ENCODE measurements at regions not wholly inside any gene's neighbourhood (a gene's known extent, or its start where the extent isn't known, plus 50 kb on each side); places are given as distances from the start of the nearest gene placed in this dataset.
A peak's percentile ranks its signal among the peaks of the same experiment; 100 is the strongest.

DNA sequence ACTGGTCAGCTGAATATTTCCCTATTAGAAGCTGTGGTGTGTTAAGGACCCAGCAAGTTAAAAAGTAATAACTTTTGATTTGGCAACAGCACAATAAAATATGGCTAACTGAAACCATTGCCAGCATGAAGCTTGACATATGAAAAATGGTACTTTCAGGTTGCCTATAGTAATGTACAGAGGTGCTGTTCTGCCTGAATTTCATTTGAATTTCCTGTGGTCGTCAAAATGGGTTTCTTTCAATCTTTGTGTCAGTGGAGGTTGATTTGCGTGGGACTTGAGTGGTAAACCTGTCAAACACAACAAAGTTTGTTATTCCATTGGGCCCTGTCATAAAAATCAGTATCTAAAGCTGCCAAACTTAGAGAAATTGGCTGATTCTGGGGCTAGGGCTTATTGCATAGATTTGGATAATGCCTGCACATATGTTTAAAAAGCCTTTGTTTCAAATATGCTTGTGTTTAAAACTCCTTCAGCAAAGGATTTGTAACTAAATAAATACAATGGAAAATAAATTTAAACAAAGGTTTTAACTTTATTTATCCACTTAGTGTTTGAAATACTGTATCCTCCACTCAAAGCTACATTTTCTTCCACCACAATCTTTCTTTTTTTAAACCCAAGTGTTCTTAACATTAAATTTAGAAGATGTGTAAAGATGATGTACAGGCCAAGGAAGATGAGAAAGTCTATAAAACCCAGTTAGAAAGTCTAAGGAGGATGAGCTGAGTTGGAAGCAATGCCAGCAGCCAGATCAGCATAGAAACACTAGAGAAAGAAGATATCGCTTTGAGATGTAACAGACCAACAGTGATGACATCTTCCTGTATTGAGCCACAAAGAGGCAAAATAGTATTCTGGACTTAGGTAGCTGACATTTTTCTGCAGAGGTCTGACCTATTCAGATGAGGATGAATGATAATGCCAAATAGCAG is 134.8 kb upstream of the GIMD1 start:
- no peak for DNase-seq
- Histone ChIP-seq H3K4me3 (ENCODE audit: low read length) (no peak overlapping the region), H3K9ac (ENCODE audit: extremely low read depth, low read length, poor library complexity, severe bottlenecking) (no peak overlapping the region), H3K36me3 (ENCODE audit: control insufficient read depth, insufficient read depth, low read length) (no peaks in the 10 kb centered on the region), H3K9me3 (ENCODE audit: control insufficient read depth, low read length) (no peaks in the 10 kb centered on the region), H3K27ac (ENCODE audit: low read depth, low read length) (no peak overlapping the region), H3K4me1 (ENCODE audit: control insufficient read depth, insufficient read depth, low read length) (no peaks in the 10 kb centered on the region), H3K27me3 (ENCODE audit: control insufficient read depth, insufficient read depth, low read length, poor library complexity, severe bottlenecking) (no peaks in the 10 kb centered on the region)
- no peaks in the 10 kb centered on the region for H3K27me3 Mint-ChIP-seq (ENCODE audit: insufficient read depth)
- 93 to 96% methylated on average over 3 of the region's 3 CpGs for WGBS, 2 experiments (ENCODE audit: insufficient coverage in 1 of 2, insufficient read length in 1 of 2)
- H3K27ac Mint-ChIP-seq, result no peak overlapping the region
- no peaks in the 10 kb centered on the region for H3K36me3 Mint-ChIP-seq (ENCODE audit: low read depth)
- H3K9me3 Mint-ChIP-seq, result peaks cover 5% of the 10 kb centered on the region
- TF ChIP-seq, protein P1, sequence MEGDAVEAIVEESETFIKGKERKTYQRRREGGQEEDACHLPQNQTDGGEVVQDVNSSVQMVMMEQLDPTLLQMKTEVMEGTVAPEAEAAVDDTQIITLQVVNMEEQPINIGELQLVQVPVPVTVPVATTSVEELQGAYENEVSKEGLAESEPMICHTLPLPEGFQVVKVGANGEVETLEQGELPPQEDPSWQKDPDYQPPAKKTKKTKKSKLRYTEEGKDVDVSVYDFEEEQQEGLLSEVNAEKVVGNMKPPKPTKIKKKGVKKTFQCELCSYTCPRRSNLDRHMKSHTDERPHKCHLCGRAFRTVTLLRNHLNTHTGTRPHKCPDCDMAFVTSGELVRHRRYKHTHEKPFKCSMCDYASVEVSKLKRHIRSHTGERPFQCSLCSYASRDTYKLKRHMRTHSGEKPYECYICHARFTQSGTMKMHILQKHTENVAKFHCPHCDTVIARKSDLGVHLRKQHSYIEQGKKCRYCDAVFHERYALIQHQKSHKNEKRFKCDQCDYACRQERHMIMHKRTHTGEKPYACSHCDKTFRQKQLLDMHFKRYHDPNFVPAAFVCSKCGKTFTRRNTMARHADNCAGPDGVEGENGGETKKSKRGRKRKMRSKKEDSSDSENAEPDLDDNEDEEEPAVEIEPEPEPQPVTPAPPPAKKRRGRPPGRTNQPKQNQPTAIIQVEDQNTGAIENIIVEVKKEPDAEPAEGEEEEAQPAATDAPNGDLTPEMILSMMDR (conservative IDR thresholded peaks at IDR 0.05), result no peak
- H3K4me1 Mint-ChIP-seq, result peaks cover 7% of the 10 kb centered on the region
- H3K4me3 Mint-ChIP-seq, result no peak overlapping the region

DNA sequence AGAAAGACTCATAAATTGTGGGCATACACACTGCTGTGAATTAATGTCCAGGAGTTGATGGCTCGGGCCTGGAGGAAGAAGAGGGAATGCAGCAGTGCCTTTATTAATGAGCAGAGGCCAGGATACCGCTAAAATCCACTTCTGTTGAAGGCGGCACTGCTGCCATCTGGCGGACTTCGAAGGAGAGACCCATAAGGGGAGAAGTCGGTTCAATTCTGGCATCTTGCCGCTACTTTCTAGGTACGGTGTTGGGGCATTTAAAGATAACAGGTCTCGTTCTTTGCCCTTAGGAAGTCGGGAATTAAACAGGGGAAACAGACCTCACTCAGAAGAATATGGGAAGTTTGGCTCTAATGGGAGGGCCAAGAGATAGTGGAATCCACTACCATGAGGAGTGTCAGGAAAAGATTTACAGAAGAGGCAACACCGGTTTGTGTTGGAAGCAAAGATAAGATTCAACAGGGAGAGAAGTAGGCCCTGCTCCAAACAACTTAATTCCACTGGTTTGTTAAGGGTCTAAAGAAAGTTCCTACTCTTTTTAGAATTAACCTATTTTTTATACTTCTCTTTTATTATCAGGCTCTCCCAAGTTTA is 133.6 kb upstream of the GIMD1 start:
- Histone ChIP-seq H3K27me3 (ENCODE audit: control insufficient read depth, insufficient read depth, low read length, poor library complexity, severe bottlenecking) (no peaks in the 10 kb centered on the region), H3K4me1 (ENCODE audit: control insufficient read depth, insufficient read depth, low read length) (no peaks in the 10 kb centered on the region), H3K4me3 (ENCODE audit: low read length) (no peak overlapping the region), H3K9ac (ENCODE audit: extremely low read depth, low read length, poor library complexity, severe bottlenecking) (no peak overlapping the region), H3K27ac (ENCODE audit: low read depth, low read length) (no peak overlapping the region), H3K36me3 (ENCODE audit: control insufficient read depth, insufficient read depth, low read length) (no peaks in the 10 kb centered on the region), H3K9me3 (ENCODE audit: control insufficient read depth, low read length) (no peaks in the 10 kb centered on the region)
- Mint-ChIP-seq H3K36me3 (ENCODE audit: low read depth) (no peaks in the 10 kb centered on the region), H3K27me3 (ENCODE audit: insufficient read depth) (no peaks in the 10 kb centered on the region), H3K9me3 (peaks cover 11% of the 10 kb centered on the region), H3K4me1 (peaks cover 7% of the 10 kb centered on the region), H3K4me3 (no peak overlapping the region), H3K27ac (no peak overlapping the region)
- 18 to 38% methylated on average over 7 to 11 of the region's 11 CpGs for WGBS, 2 experiments (ENCODE audit: insufficient coverage in 1 of 2, insufficient read length in 1 of 2)
- TF ChIP-seq, protein P1 (conservative IDR thresholded peaks at IDR 0.05), result peak; percentile 92
- peak; percentile 88 for DNase-seq

DNA sequence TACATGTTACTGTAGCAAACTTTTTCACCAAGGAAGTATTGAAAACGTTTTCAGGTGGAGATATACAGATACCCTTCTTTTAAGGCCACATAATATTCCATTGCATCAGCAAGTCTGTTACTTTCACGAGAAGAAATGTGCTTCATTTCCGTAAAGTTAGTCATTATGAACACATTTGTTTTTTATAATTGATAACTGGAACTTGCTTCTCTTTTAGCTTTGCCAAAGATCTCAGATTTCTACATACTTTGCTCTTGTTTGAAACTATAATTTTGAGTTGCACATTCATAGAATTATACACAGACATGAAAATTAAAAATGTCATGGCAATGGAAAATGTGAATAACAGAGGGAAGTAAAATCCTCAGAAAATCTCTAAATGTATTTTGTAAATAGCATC is 128.7 kb upstream of the GIMD1 start:
- Mint-ChIP-seq H3K9me3 (peaks cover 11% of the 10 kb centered on the region), H3K4me3 (no peak overlapping the region), H3K27me3 (ENCODE audit: insufficient read depth) (no peaks in the 10 kb centered on the region), H3K36me3 (ENCODE audit: low read depth) (no peaks in the 10 kb centered on the region), H3K27ac (no peak overlapping the region), H3K4me1 (peaks cover 10% of the 10 kb centered on the region)
- no peak overlapping the region for H3K27ac ChIP-seq (ENCODE audit: low read depth, low read length)
- H3K4me1 ChIP-seq (ENCODE audit: control insufficient read depth, insufficient read depth, low read length), result no peaks in the 10 kb centered on the region
- TF ChIP-seq, protein P1 (conservative IDR thresholded peaks at IDR 0.05), result no peak
- no peaks in the 10 kb centered on the region for H3K36me3 ChIP-seq (ENCODE audit: control insufficient read depth, insufficient read depth, low read length)
- no peak for DNase-seq
- H3K9ac ChIP-seq (ENCODE audit: extremely low read depth, low read length, poor library complexity, severe bottlenecking), result no peak overlapping the region
- no peaks in the 10 kb centered on the region for H3K9me3 ChIP-seq (ENCODE audit: control insufficient read depth, low read length)
- 89 to 100% methylated on average over 1 to 3 of the region's 3 CpGs for WGBS, 2 experiments (ENCODE audit: insufficient coverage in 1 of 2, insufficient read length in 1 of 2)
- H3K4me3 ChIP-seq (ENCODE audit: low read length), result no peak overlapping the region
- H3K27me3 ChIP-seq (ENCODE audit: control insufficient read depth, insufficient read depth, low read length, poor library complexity, severe bottlenecking), result no peaks in the 10 kb centered on the region

Data from endodermal cell (in vitro differentiated cells).